Pancreas (tissue), 10 donors: ENCODE measurements at regions not wholly inside any gene's neighbourhood (a gene's known extent, or its start where the extent isn't known, plus 50 kb on each side); places are given as distances from the start of the nearest gene placed in this dataset.
"Not testable (repeated sequence)": the region's sequence is repeated elsewhere in the genome, so short reads cannot be mapped to it uniquely, and the experiment has no call there.

Source experiments
- ATAC-seq, 4 donors: fragments of 200-7000 bp; cut with Tn5 transposase; one replicate each; pipeline versions ENCODE4 v1.8.0 to v1.9.1; 2020; ENCODE audit warnings: mild to moderate bottlenecking in 4 of 4, moderate library complexity in 4 of 4
- DNase-seq, 6 donors: peaks; one replicate each; pipeline ENCODE4 v3.0.0-alpha.2; 2020
- FAIRE-seq: peaks from 2 replicates; lab custom pipeline; 2012; peaks lifted over from hg19 to GRCh38; lab: Jason Lieb, UNC
- H3K27ac ChIP-seq, 4 donors: fragments of 200-600 bp; sonication (generic); 1 replicate in 3 of 4; 2 replicates in 1 of 4; pipeline versions ENCODE4 v1.5.0 to v1.8.0; 2020
- H3K27me3 ChIP-seq, 4 donors: fragments of 200-600 bp; one replicate each; pipeline ENCODE4 v1.8.0; 2021
- H3K36me3 ChIP-seq, 3 donors: fragments of 200-600 bp; sonication (generic) in 1 of 3; one replicate each; pipeline versions ENCODE4 v1.5.0 to v1.8.0; 2020 to 2021
- H3K4me1 ChIP-seq, 3 donors: fragments of 200-600 bp; one replicate each; pipeline ENCODE4 v1.8.0; 2021
- H3K4me3 ChIP-seq, 4 donors: fragments of 200-600 bp; sonication (generic) in 2 of 4; one replicate each; pipeline versions ENCODE4 v1.5.0 to v1.8.0; 2020 to 2021
- H3K9me3 ChIP-seq, 4 donors: fragments of 200-600 bp; one replicate each; pipeline ENCODE4 v1.8.0; 2021
- CTCF ChIP-seq, 4 donors: fragments of 200-600 bp; sonication (generic) in 3 of 4; IDR thresholded peaks; one replicate each; pipeline versions ENCODE4 v1.5.0 to v1.8.0; 2021; ENCODE audit warnings: antibody characterized with exemption in 4 of 4
- WGBS, 2 donors: extraction: QIAGEN DNeasy Blood & Tissue Kit; methylation state at CpG; one replicate each; pipeline ENCODE4 v1.1.7; 2013; 5-methylcytosine and 5-hydroxymethylcytosine counted together
- intact Hi-C, 3 donors: fragments of 100-400 bp; cut with DNase I; formaldehyde crosslinking; loops; one replicate each; pipeline versions ENCODE4 v1.11.1 to v1.14.2; 2022
- donor health status: healthy with polysubstance abuse.
- donor health status: DM: no; HTN: no; CAD: no; lungs with moderate emphysema.
- donor health status: DM: no; HTN: no; CAD: no.
- donor health status: control.
- donor health status: control.
- donor health status: Bipolar disorder and iron deficiency.
- donor health status: DM: yes; HTN: yes; CAD: no.
- donor health status: DM: no; HTN: no; CAD: no.
- donor health status: DM: no; HTN: no; CAD: no.
- donor health status: DM: yes; HTN: yes; CAD: no.

- H3K9me3 ChIP-seq, DNase-seq, H3K4me3 ChIP-seq, H3K36me3 ChIP-seq, ATAC-seq, H3K27me3 ChIP-seq, intact Hi-C loops, FAIRE-seq: not testable (repeated sequence)
- H3K27ac ChIP-seq, result peak overlapping the region in 1 of 4 donors; percentile 86
- 94 to 96% methylated on average over 5 of the region's 6 CpGs for WGBS, 2 donors
- peaks cover 8 to 41% (median 28%) of the 10 kb centered on the region in 3 donors for H3K4me1 ChIP-seq
Observed at GRCh38 chr4:73671348-73671747, 51.1 kb upstream of the RASSF6 start.

GRCh38 chr4:73673286-73673685 is 53.0 kb upstream of the RASSF6 start:
- no peak for TF ChIP-seq CTCF (IDR thresholded peaks at IDR 0.05)
- H3K9me3 ChIP-seq, result no peaks in the 10 kb centered on the region
- WGBS, 2 donors, result 22 to 28% methylated on average over 9 of the region's 9 CpGs
- no peaks in the 10 kb centered on the region for H3K36me3 ChIP-seq
- peak overlapping the region in 3 of 4 donors; percentile 13 to 70 (median 63) for H3K27ac ChIP-seq
- ATAC-seq (peak; percentile 62 to 83 (median 73)), FAIRE-seq (no peak), DNase-seq (peak in 4 of 6 donors; percentile 45 to 58 (median 56))
- intact Hi-C loops, result no loop called here
- no peaks in the 10 kb centered on the region for H3K27me3 ChIP-seq
- no peak overlapping the region for H3K4me3 ChIP-seq
- peaks cover 8 to 53% (median 28%) of the 10 kb centered on the region in 3 donors for H3K4me1 ChIP-seq

- peak in 1 of 4 donors; percentile 6 for ATAC-seq
- Histone ChIP-seq H3K27me3 (no peaks in the 10 kb centered on the region), H3K36me3 (no peaks in the 10 kb centered on the region), H3K4me1 (peaks cover 8 to 44% (median 22%) of the 10 kb centered on the region in 3 donors), H3K4me3 (no peak overlapping the region), H3K27ac (no peak overlapping the region), H3K9me3 (no peaks in the 10 kb centered on the region)
- peak in 1 of 6 donors; percentile 33 for DNase-seq
- intact Hi-C loops, result no loop called here
- FAIRE-seq, result no peak
- WGBS, 2 donors, result 80 to 82% methylated on average over 6 of the region's 6 CpGs
- TF ChIP-seq CTCF (IDR thresholded peaks at IDR 0.05), result no peak
Observed at GRCh38 chr4:73674451-73674919, 54.2 kb upstream of the RASSF6 start.

GRCh38 chr4:73675623-73676022 is 55.4 kb upstream of the RASSF6 start:
- no peaks in the 10 kb centered on the region for H3K36me3 ChIP-seq
- H3K4me1 ChIP-seq, result peaks cover 5 to 32% (median 13%) of the 10 kb centered on the region in 3 donors
- intact Hi-C loops, result no loop called here
- FAIRE-seq, result no peak
- no peaks in the 10 kb centered on the region for H3K9me3 ChIP-seq
- TF ChIP-seq CTCF (IDR thresholded peaks at IDR 0.05), result no peak
- peak in 1 of 4 donors; percentile 3 for ATAC-seq
- no peaks in the 10 kb centered on the region for H3K27me3 ChIP-seq
- no peak overlapping the region for H3K4me3 ChIP-seq
- H3K27ac ChIP-seq, result peak overlapping the region in 2 of 4 donors; percentile 48 to 74
- WGBS, 2 donors, result 49 to 59% methylated on average over 2 of the region's 2 CpGs
- DNase-seq, result no peak

GRCh38 chr4:73676136-73676535 is 55.9 kb upstream of the RASSF6 start:
- TF ChIP-seq CTCF (IDR thresholded peaks at IDR 0.05), result no peak
- FAIRE-seq (no peak), DNase-seq (no peak), ATAC-seq (peak in 2 of 4 donors; percentile 38 to 46)
- 21 to 31% methylated on average over 2 of the region's 2 CpGs for WGBS, 2 donors
- Histone ChIP-seq H3K36me3 (no peaks in the 10 kb centered on the region), H3K4me1 (peaks cover 5 to 29% (median 9%) of the 10 kb centered on the region in 3 donors), H3K9me3 (no peaks in the 10 kb centered on the region), H3K27ac (peak overlapping the region in 2 of 4 donors; percentile 48 to 74), H3K4me3 (no peak overlapping the region), H3K27me3 (no peaks in the 10 kb centered on the region)
- intact Hi-C loops, result no loop called here
